T-helper 1 cell treated with Interleukin-12 subunit alpha and Interleukin-12 subunit beta and Interleukin-4 antibody, amounts not matched to agents 30 μg/mL and 1 μg/mL, for 36 hours (primary cell): ENCODE measurements at regions not wholly inside any gene's neighbourhood (a gene's known extent, or its start where the extent isn't known, plus 50 kb on each side); places are given as distances from the start of the nearest gene placed in this dataset.
"Not testable (repeated sequence)": the region's sequence is repeated elsewhere in the genome, so short reads cannot be mapped to it uniquely, and the experiment has no call there.

Experiments used
- H3K27ac Mint-ChIP-seq: one replicate; pipeline ENCODE4 v1.8.0; 2021; ENCODE audit warnings: mild to moderate bottlenecking, mixed read lengths
- H3K27me3 Mint-ChIP-seq: one replicate; pipeline ENCODE4 v1.8.0; 2021; ENCODE audit warnings: low read depth, mixed read lengths
- H3K36me3 Mint-ChIP-seq: one replicate; pipeline ENCODE4 v1.8.0; 2021; ENCODE audit warnings: low read depth, mixed read lengths
- H3K4me1 Mint-ChIP-seq: one replicate; pipeline ENCODE4 v1.8.0; 2021; ENCODE audit warnings: low read depth, mixed read lengths
- H3K4me3 Mint-ChIP-seq: one replicate; pipeline ENCODE4 v1.8.0; 2021; ENCODE audit warnings: mild to moderate bottlenecking, moderate library complexity, mixed read lengths
- H3K9me3 Mint-ChIP-seq: one replicate; pipeline ENCODE4 v1.8.0; 2021; ENCODE audit warnings: mixed read lengths

DNA sequence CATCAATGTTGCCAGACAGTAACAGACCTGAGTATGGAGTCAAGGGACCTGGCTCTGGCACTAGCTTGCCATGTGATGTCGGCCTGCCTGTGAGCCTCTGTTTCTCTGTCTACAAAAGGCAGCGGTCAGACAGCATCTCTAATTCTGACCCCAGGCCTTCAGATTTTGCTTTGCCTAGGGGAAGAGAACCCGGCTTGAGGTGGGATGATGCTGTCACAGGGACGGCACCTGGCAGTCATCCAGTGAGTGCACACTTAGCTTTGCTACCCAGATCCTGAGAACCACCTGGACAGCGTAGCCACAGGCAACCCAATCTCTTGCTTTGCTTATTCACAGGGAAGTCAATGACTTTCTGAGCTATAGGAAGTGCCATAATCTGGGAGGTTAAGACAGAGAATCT, 135.2 kb upstream of the SALL1 start:
- H3K4me3 Mint-ChIP-seq: no peak overlapping the region
- no peaks in the 10 kb centered on the region for H3K36me3 Mint-ChIP-seq
- H3K4me1 Mint-ChIP-seq: no peaks in the 10 kb centered on the region
- H3K27ac Mint-ChIP-seq: no peak overlapping the region
- no peaks in the 10 kb centered on the region for H3K9me3 Mint-ChIP-seq
- H3K27me3 Mint-ChIP-seq: no peaks in the 10 kb centered on the region

DNA sequence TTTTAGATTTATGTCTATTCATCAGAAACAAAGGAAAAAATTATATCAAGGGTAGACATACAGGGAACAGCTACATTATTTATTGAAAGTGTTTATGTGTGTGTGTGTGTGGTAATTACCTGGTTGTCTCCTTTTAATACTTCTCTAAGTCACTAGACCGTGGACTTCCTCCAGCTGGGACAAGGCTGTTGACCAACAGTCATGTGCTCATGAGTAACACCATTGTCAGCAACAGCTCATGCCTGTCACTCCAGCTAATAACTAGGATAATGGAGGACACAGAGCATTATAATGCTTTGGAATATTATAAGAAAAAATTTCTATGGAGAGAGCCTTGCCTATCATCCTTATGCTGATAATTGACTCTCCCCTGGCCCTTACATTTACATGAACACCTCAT, 125.3 kb upstream of the SALL1 start:
- no peak overlapping the region for H3K27ac Mint-ChIP-seq
- no peak overlapping the region for H3K4me3 Mint-ChIP-seq
- H3K4me1 Mint-ChIP-seq: no peaks in the 10 kb centered on the region
- H3K9me3 Mint-ChIP-seq: peaks cover 3% of the 10 kb centered on the region
- H3K27me3 Mint-ChIP-seq: no peaks in the 10 kb centered on the region
- no peaks in the 10 kb centered on the region for H3K36me3 Mint-ChIP-seq

DNA sequence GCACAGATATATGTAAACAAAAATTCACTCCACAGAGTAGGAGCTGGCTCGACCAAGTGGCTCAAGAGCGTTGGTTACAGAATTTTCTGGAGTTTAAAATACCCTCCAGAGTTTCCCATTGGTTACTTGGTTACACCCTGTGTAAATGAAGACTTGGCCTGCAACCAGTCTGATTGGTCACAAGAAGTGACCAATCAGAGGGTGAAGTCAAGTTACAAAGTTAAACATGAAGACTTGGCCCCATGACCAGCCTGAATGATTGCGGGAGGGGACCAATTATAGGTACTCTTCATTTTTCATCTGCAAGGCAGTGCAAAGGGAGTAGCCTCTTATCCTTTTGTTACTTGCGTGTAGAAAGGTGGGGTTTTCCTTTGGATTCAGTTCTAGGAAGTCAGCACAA, 121.3 kb upstream of the SALL1 start:
- peaks cover 27% of the 10 kb centered on the region for H3K9me3 Mint-ChIP-seq

DNA sequence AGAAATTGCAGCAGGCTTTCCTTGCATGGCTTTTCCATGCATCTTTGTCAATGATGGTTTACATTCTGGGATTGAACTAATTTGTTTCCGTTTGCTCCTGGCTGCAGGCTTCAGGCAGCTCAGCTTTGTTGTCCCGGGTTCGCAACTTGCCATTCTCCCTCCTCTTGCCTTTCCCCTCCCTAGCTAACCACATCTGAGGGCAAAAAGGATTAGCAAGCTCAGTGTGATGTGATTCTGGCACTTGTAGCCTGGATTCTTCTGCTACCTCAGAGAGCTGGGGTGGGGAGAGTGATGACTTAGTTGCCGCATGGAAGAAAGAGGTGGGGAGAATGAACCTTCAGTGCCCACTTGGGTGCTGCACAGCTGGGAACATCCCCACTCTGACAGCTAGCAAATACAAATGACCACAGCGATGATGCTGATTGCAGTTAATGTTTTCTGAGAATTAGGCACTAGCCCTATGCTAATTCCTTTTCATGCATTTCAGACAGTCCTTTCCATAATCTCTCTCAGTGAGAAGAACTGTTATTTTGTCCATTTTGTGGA, 120.2 kb upstream of the SALL1 start:
- Mint-ChIP-seq H3K4me1 (no peaks in the 10 kb centered on the region), H3K27ac (no peak overlapping the region), H3K27me3 (no peaks in the 10 kb centered on the region), H3K9me3 (peaks cover 27% of the 10 kb centered on the region), H3K4me3 (no peak overlapping the region), H3K36me3 (no peaks in the 10 kb centered on the region)

More for the DNA sequence above, 121.3 kb upstream of the SALL1 start:
- Mint-ChIP-seq H3K27me3 (no peaks in the 10 kb centered on the region), H3K27ac (no peak overlapping the region), H3K4me1 (no peaks in the 10 kb centered on the region), H3K36me3 (no peaks in the 10 kb centered on the region), H3K4me3 (no peak overlapping the region)

DNA sequence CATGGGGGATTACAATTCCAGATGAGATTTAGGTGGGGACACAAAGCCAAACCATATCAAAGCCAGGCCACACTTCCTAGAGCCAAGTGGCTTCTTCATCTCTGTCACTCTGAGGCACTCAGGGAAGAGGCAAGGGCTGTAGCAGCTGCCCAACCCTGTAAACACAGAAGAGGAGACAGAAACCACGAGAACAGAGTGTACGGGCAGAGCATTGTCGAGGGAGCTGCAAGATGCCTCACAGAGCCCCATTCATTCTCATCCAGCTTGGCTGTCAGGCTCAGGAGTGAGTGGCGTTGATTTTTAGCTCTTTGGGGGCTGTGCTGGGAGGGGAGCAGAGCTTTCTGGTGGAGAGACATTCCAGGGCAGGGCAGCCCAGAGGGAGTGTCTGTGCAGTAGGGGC, 117.2 kb upstream of the SALL1 start:
- no peak overlapping the region for H3K4me3 Mint-ChIP-seq
- H3K27ac Mint-ChIP-seq: no peak overlapping the region
- H3K9me3 Mint-ChIP-seq: peaks cover 32% of the 10 kb centered on the region
- H3K4me1 Mint-ChIP-seq: no peaks in the 10 kb centered on the region
- no peaks in the 10 kb centered on the region for H3K36me3 Mint-ChIP-seq
- no peaks in the 10 kb centered on the region for H3K27me3 Mint-ChIP-seq

DNA sequence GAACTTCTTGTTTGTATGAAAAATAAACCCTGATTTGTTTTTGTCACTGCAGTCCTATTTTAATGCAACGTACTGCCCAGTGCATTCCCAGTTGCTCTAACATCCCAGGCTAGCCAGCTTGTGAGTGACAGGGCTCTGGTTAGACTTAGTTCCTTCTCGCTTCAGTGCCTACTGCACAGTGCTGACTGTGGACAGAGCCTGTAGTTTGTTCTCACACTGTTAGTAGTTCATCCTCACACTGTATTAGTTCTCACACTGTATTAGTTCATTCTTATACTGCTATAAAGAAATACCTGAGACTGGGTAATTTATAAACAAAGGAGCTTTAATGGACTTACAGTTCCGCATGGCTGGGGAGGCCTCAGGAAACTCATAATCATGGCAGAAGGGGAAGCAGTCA, 116.6 kb upstream of the SALL1 start:
- Mint-ChIP-seq H3K27ac (no peak overlapping the region), H3K4me1 (no peaks in the 10 kb centered on the region), H3K9me3 (peaks cover 32% of the 10 kb centered on the region), H3K27me3 (no peaks in the 10 kb centered on the region), H3K36me3 (no peaks in the 10 kb centered on the region), H3K4me3 (no peak overlapping the region)

DNA sequence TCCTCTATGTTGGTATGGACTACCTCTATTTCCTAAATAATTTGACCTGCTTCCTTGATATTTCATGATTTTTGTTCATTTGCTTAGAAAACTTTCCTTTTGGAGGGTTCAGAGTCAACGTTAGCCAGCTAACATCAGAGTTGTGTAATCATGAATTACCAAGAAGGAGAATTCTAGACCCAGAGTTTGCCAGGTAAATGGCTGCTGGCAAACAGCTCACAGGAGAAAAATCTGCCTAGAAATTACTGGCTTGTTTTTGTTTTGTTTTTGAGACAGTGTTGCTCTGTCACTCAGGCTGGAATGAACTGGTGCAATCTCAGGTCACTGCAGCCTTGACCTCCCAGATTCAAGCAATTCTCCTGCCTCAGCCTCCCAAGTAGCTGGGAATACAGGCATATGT, 111.4 kb upstream of the SALL1 start:
- Mint-ChIP-seq H3K36me3 (no peaks in the 10 kb centered on the region), H3K4me1 (no peaks in the 10 kb centered on the region), H3K27me3 (no peaks in the 10 kb centered on the region)

DNA sequence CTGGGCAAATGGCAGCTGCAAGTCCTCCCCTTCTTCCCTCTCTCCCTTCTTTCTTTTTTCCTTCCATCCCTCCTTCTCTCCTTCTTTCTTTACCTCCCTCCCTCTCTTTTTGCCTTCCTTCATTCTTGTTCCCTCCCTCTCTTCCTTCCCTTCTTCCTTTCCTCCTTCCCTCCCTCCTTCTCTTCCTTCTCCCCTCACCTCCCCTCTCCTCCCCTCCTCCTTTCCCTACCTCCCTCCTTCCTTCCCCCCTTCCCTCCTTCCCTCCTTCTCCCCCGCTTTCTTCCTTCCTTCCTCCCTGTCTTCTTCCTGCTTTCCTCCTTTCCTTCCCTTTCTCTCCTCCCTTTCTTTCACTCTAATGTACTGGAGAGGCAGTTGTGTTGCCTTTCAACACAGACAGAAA, 110.8 kb upstream of the SALL1 start:
- no peaks in the 10 kb centered on the region for H3K36me3 Mint-ChIP-seq
- H3K9me3 Mint-ChIP-seq: peaks cover 8% of the 10 kb centered on the region
- H3K27me3 Mint-ChIP-seq: no peaks in the 10 kb centered on the region
- H3K27ac Mint-ChIP-seq: no peak overlapping the region
- no peak overlapping the region for H3K4me3 Mint-ChIP-seq
- H3K4me1 Mint-ChIP-seq: no peaks in the 10 kb centered on the region

More for the DNA sequence above, 111.4 kb upstream of the SALL1 start:
- Mint-ChIP-seq H3K27ac (no peak overlapping the region), H3K4me3 (no peak overlapping the region), H3K9me3 (peaks cover 5% of the 10 kb centered on the region)

DNA sequence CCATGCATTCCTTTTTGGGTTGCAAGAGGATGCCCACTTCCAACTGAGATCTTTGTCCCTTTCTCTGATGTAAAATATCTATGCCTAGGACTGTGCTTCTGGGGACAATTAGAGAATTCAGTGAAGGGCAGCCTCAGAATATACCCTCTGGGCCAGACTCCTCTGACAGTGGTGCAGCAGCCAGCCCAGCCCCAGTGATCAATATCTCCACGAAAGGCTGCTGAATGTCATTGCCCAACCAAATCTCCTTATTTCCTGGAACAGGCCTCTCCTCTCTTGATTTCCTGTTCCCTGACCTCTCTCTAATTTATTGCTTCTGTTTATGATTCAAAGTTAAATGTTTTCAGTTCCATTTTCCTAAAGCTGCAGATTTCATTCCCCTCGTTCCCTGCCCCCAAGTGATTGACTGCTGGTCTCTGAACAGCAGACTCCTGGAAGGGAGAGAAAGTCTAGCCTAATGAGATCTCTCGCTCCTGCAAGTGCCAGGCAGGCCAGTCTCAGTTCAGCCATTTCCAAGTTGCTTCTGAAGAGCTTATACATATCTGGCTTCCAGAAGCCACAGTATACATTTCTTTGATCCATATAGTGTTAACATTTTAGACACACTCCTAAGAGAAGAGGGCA, 104.4 kb upstream of the SALL1 start:
- Mint-ChIP-seq H3K4me1 (no peaks in the 10 kb centered on the region), H3K27ac (no peak overlapping the region), H3K4me3 (no peak overlapping the region), H3K9me3 (peaks cover 23% of the 10 kb centered on the region), H3K36me3 (no peaks in the 10 kb centered on the region), H3K27me3 (no peaks in the 10 kb centered on the region)

DNA sequence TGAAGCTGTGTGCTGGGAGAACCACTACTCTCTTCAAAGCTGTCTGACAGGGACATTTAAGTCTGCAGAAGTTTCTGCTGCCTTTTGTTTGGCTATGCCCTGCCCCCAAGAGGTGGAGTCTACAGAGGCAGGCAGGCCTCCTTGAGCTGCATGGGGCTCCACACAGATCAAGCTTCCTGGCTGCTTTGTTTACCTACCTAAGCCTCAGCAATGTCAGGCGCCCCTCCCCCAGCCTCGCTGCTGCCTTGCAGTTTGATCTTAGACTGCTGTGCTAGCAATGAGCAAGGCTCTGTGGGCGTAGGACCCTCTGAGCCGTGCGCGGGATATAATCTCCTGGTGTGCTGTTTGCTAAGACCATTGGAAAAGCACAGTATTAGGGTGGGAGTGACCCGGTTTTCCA, 103.3 kb upstream of the SALL1 start:
- not testable (repeated sequence) for H3K27ac Mint-ChIP-seq, H3K36me3 Mint-ChIP-seq, H3K4me3 Mint-ChIP-seq, H3K4me1 Mint-ChIP-seq, H3K27me3 Mint-ChIP-seq
- H3K9me3 Mint-ChIP-seq: peaks cover 23% of the 10 kb centered on the region

DNA sequence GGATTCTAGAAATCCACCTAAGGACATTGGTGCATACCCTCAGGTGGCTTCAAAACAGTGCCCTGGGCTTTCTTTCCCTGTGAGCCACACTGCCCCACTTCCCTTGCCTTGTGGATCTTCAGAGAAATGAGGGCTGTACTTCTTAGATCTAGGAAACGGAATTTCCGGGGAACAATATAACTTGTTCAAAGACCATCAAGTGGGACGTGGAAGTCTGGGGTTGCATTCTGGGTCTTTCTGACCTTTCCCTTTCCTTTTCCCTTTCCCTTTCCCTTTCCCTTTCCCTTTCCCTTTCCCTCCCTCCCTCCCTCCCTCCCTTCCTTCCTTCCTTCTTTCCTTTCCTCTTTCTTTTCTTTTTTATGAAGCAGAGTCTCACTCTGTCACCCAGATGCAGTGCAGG, 97.1 kb upstream of the SALL1 start:
- no peaks in the 10 kb centered on the region for H3K27me3 Mint-ChIP-seq
- H3K4me3 Mint-ChIP-seq: no peak overlapping the region
- H3K36me3 Mint-ChIP-seq: no peaks in the 10 kb centered on the region
- peaks cover 14% of the 10 kb centered on the region for H3K9me3 Mint-ChIP-seq
- H3K27ac Mint-ChIP-seq: no peak overlapping the region
- no peaks in the 10 kb centered on the region for H3K4me1 Mint-ChIP-seq

DNA sequence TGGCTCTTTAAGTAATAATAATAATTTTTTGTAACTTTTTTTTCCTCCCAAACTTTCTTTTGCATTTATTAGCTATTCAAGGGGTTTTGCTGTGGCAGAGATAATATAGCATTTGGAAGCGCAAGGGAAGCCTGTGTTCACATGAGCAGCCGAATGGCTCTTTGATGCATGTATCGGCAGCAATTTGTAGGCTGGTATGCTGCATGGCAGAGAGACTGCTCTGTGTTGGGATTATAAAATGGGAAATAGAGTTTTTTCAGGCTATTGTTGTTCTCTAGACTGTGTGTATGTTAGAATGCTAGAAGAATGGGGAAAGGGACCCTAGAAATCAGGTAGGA, 94.6 kb upstream of the SALL1 start:
- H3K27ac Mint-ChIP-seq: no peak overlapping the region

DNA sequence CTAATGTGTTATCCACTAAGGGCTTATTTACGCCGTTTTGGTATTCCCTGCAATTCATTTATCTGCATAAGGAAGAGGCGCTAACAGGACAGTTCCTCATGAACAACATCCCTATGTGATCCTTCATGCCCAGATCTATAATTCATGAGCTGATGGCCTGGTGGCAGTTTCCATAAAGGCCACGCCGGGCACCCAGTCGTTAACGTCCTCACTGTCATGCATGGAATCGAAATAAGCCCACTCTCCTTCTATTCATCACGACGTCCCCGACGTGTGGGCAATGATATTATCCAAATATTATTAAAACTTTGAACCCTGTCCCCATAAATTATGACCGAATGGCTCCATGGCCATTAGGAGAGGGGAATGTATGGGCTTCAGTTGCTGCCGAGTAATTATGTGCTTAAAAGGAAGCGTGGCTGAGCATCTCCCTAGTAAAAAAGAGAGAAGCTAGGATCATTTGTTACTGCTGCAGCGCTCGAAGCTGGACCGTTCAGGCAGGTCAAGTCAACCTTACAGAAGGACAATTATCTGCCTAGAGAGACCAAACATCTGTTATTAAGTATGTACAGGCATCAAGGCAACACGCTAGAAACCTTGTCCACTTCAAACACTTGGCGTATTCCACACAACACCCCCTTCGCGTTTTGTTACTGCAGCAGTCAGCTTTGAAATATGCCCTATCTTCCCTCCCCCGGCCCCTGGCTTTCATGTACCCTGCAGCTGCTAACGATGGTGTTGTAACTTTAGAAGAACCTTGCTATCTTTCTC, 94.0 kb upstream of the SALL1 start:
- Mint-ChIP-seq H3K36me3 (no peaks in the 10 kb centered on the region), H3K27ac (no peak overlapping the region), H3K4me1 (no peaks in the 10 kb centered on the region), H3K27me3 (no peaks in the 10 kb centered on the region), H3K4me3 (no peak overlapping the region), H3K9me3 (peaks cover 7% of the 10 kb centered on the region)

More for the DNA sequence above, 94.6 kb upstream of the SALL1 start:
- no peaks in the 10 kb centered on the region for H3K4me1 Mint-ChIP-seq
- no peaks in the 10 kb centered on the region for H3K36me3 Mint-ChIP-seq
- no peaks in the 10 kb centered on the region for H3K27me3 Mint-ChIP-seq
- H3K9me3 Mint-ChIP-seq: peaks cover 7% of the 10 kb centered on the region
- H3K4me3 Mint-ChIP-seq: no peak overlapping the region

DNA sequence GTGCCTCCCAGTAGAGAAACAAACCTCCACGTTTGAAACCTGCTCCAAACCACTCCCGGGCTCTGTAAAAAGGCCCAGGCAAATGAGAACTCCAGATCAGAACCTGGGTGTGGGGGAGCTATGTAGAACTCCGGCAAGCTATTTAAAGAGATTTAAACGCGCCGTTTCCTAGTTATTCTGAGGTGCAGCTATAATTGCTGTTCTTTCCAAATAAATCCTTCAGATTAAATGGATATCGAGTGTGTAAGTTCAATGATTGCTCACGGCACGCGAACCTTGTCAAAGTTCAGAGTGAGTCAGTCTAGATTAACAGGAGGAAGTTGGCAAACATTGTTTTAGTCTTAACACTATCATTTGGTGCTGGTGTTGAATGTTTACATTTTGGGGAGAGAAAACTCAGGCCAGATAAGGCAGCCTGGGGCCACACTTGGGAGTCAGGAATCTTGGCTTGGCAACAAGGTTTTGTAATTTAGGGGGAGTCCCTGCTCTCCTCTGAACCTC, 92.9 kb upstream of the SALL1 start:
- Mint-ChIP-seq H3K36me3 (no peaks in the 10 kb centered on the region), H3K27me3 (no peaks in the 10 kb centered on the region), H3K4me3 (no peak overlapping the region), H3K27ac (no peak overlapping the region), H3K4me1 (no peaks in the 10 kb centered on the region), H3K9me3 (peaks cover 13% of the 10 kb centered on the region)

DNA sequence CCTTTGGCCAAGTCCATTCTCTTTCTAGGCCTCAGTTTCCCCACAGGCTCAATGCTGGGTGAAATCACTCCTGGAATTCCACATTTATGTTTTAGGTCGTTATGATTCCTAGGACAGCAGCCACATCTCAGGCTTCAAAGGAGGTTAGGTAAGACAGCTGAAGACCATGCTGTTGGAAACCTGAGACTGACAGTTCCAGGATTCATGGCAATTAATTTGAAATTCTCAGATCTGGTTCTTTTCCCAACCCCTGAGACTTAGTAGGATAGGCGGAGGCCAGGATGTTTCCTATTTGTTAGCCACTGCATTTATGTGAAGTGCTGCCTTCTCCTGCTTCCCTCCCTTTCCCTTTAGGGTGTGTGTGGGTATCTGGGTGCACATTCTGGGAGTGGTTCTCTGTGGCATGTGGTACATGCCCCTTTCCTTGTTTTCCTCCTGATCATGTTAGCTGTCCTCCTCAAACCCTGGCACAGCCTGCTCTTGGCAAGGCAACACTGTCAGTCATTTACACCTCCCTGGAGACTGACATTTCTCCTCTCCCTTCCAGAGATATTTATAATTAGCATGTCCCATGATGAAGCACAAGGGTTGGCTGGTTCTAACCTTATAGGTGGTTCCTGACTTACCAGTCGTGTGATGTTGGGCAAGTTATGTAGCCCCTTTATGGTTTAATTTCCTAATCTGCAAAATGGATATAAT, 91.4 kb upstream of the SALL1 start:
- H3K27me3 Mint-ChIP-seq: no peaks in the 10 kb centered on the region
- H3K36me3 Mint-ChIP-seq: no peaks in the 10 kb centered on the region
- H3K4me1 Mint-ChIP-seq: no peaks in the 10 kb centered on the region
- no peak overlapping the region for H3K27ac Mint-ChIP-seq
- H3K4me3 Mint-ChIP-seq: no peak overlapping the region
- H3K9me3 Mint-ChIP-seq: peaks cover 14% of the 10 kb centered on the region
